Endothelial cell of hepatic sinusoid (primary cell): ENCODE measurements at regions not wholly inside any gene's neighbourhood (a gene's known extent, or its start where the extent isn't known, plus 50 kb on each side); places are given as distances from the start of the nearest gene placed in this dataset.
"Not testable (repeated sequence)": the region's sequence is repeated elsewhere in the genome, so short reads cannot be mapped to it uniquely, and the experiment has no call there.

Experiments
- in situ Hi-C: cut with HindIII; loops from 2 replicates; pipeline ENCODE4 v1.10.0; 2017; ENCODE audit warnings: low sequenced_read_pairs

- in situ Hi-C loops: no loop called here
These were observed 557.3 kb upstream of the ZNF804A start for GRCh38 chr2:184041077-184041476.

- in situ Hi-C loops: no loop called here
These were observed 556.6 kb upstream of the ZNF804A start for GRCh38 chr2:184041777-184042176.

- in situ Hi-C loops: no loop called here
These were observed 550.8 kb upstream of the ZNF804A start for GRCh38 chr2:184047536-184047935.

- in situ Hi-C loops: no loop called here
These were observed 548.8 kb upstream of the ZNF804A start for GRCh38 chr2:184049566-184049965.

GRCh38 chr2:184053326-184053725 lies 545.0 kb upstream of the ZNF804A start:
- in situ Hi-C loops: no loop called here

GRCh38 chr2:184054419-184054818 lies 543.9 kb upstream of the ZNF804A start:
- in situ Hi-C loops: not testable (repeated sequence)

GRCh38 chr2:184057910-184058309 lies 540.4 kb upstream of the ZNF804A start:
- in situ Hi-C loops: no loop called here

GRCh38 chr2:184060268-184060667 lies 538.1 kb upstream of the ZNF804A start:
- in situ Hi-C loops: not testable (repeated sequence)

- in situ Hi-C loops: no loop called here
These were observed 530.8 kb upstream of the ZNF804A start for GRCh38 chr2:184067502-184067901.

- in situ Hi-C loops: no loop called here
These were observed 525.9 kb upstream of the ZNF804A start for GRCh38 chr2:184072470-184072869.

GRCh38 chr2:184078496-184078895 lies 519.8 kb upstream of the ZNF804A start:
- in situ Hi-C loops: no loop called here

GRCh38 chr2:184091456-184091855 lies 506.9 kb upstream of the ZNF804A start:
- in situ Hi-C loops: no loop called here

GRCh38 chr2:184113696-184114403 lies 484.5 kb upstream of the ZNF804A start:
- in situ Hi-C loops: no loop called here

GRCh38 chr2:184114439-184114838 lies 483.9 kb upstream of the ZNF804A start:
- in situ Hi-C loops: no loop called here

- in situ Hi-C loops: no loop called here
These were observed 478.1 kb upstream of the ZNF804A start for GRCh38 chr2:184119989-184120800.

- in situ Hi-C loops: no loop called here
These were observed 472.5 kb upstream of the ZNF804A start for GRCh38 chr2:184125867-184126266.

GRCh38 chr2:184129073-184129472 lies 469.3 kb upstream of the ZNF804A start:
- in situ Hi-C loops: no loop called here

GRCh38 chr2:184137955-184138354 lies 460.4 kb upstream of the ZNF804A start:
- in situ Hi-C loops: no loop called here

- in situ Hi-C loops: no loop called here
These were observed 456.5 kb upstream of the ZNF804A start for GRCh38 chr2:184141866-184142265.

- in situ Hi-C loops: no loop called here
These were observed 443.9 kb upstream of the ZNF804A start for GRCh38 chr2:184154438-184154837.

- in situ Hi-C loops: no loop called here
These were observed 442.5 kb upstream of the ZNF804A start for GRCh38 chr2:184155791-184156190.

- in situ Hi-C loops: no loop called here
These were observed 441.2 kb upstream of the ZNF804A start for GRCh38 chr2:184157141-184157540.
